ENCODE measurements at regions not wholly inside any gene's neighbourhood (a gene's known extent, or its start where the extent isn't known, plus 50 kb on each side); places are given as distances from the start of the nearest gene placed in this dataset.

GRCh38 chr4:129474698-129475097 is 378.7 kb downstream of the C4orf33 start:
- H4K20me1 ChIP-seq (ENCODE audit: control insufficient read depth, insufficient read depth), result no peaks in the 10 kb centered on the region
- no peak overlapping the region for H3K9ac ChIP-seq (ENCODE audit: control insufficient read depth, insufficient read depth, low read length)
- H3K4me2 ChIP-seq (ENCODE audit: control insufficient read depth, insufficient read depth), result no peak overlapping the region
- POLR2A ChIA-PET, result no interaction called here
- FAIRE-seq (no peak), ATAC-seq (no peak), DNase-seq (ENCODE audit: low read depth, low spot score) (no peak)
- H3K9me3 ChIP-seq (replicated peaks; ENCODE audit: control insufficient read depth, insufficient read depth, low read length), result no peaks in the 10 kb centered on the region
- TF ChIP-seq STAT3 (IDR thresholded peaks at IDR 0.05; ENCODE audit: low read depth, low read length) (no peak), TBL1XR1 (IDR thresholded peaks at IDR 0.05; ENCODE audit: low read depth, low read length) (no peak), RCOR1 (conservative IDR thresholded peaks at IDR 0.05; ENCODE audit: low read depth, low read length) (no peak), TCF3 (IDR thresholded peaks at IDR 0.05; ENCODE audit: borderline replicate concordance, insufficient read depth, low read depth, low read length) (no peak), SREBF1 (IDR thresholded peaks at IDR 0.05; ENCODE audit: low read length) (no peak), HDAC6 (IDR thresholded peaks at IDR 0.05; ENCODE audit: unreplicated experiment) (no peak), BMI1 (IDR thresholded peaks at IDR 0.05; ENCODE audit: borderline replicate concordance) (no peak), BHLHE40 (IDR thresholded peaks at IDR 0.05; ENCODE audit: borderline replicate concordance in 1 of 2, low read depth in 2 of 2, low read length in 1 of 2) (no peak), FOS (IDR thresholded peaks at IDR 0.05; ENCODE audit: borderline replicate concordance, extremely low read depth, insufficient read length) (no peak), RB1 (IDR thresholded peaks at IDR 0.05; ENCODE audit: borderline replicate concordance) (no peak), RUNX3 (IDR thresholded peaks at IDR 0.05; ENCODE audit: low read length) (no peak)
- intact Hi-C loops (cut with micrococcal nuclease; ENCODE audit: unreplicated experiment) (no loop called here), in situ Hi-C loops (cut with MboI) (no loop called here)
- CTCF ChIA-PET, result interaction anchor here (1.0 kb wide), 1 partner anchor 439 kb away, joined by 3 read pairs; no protein-coding TSS in a partner anchor
- no peaks in the 10 kb centered on the region for H3K4me1 ChIP-seq (ENCODE audit: control insufficient read depth, insufficient read depth, low read length)
- SMC1A ChIA-PET (ENCODE audit: uncharacterized antibody, unreplicated experiment), result no interaction called here
- H3K36me3 ChIP-seq (ENCODE audit: control insufficient read depth in 2 of 2, insufficient read depth in 2 of 2, low read length in 1 of 2), result no peaks in the 10 kb centered on the region
- H3K27me3 ChIP-seq (replicated peaks in 1 of 2; ENCODE audit: control insufficient read depth in 2 of 2, insufficient read depth in 2 of 2, low read length in 1 of 2), result no peaks in the 10 kb centered on the region
- no peaks in the 10 kb centered on the region for H3K79me2 ChIP-seq (ENCODE audit: control insufficient read depth, insufficient read depth, low read length)
- BruUV-seq (replicated peaks), result no TSS peak
- H3K4me3 ChIP-seq, result no peak overlapping the region
- H3K27ac ChIP-seq (ENCODE audit: control insufficient read depth, insufficient read depth), result no peak overlapping the region
- RAD21 ChIA-PET (ENCODE audit: unreplicated experiment), result no interaction called here
- WGBS (ENCODE audit: insufficient coverage, insufficient replicate concordance, low lambda C conversion rate, missing lambda C conversion rate), result 41% methylated on average over 4 of the region's 4 CpGs
- no peak overlapping the region for H2AFZ ChIP-seq (ENCODE audit: control insufficient read depth, low read depth, low read length)

Data from GM12878 (cell line).